ENCODE measurements at regions not wholly inside any gene's neighbourhood (a gene's known extent, or its start where the extent isn't known, plus 50 kb on each side); places are given as distances from the start of the nearest gene placed in this dataset.

DNA sequence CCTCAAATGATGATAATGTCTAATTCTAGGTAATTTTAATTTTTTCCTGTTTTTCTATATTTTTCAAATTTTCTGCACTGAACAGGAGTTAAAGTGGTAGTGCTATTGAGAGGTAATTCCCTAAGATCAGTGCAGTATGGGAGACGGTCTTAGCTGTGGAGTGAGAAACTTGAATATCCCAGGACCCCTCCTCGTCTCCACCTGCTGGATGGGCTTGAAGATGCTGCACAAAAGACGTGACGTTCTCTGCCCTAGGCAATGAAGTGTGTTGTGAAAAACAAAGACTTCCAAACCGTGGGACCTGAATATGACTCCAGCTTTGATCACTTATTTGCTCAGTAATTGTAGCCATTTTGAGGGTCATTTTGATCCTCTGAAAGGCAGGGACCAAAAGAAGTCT, 298.1 kb downstream of the VRK1 start:
- WGBS: 59% methylated on average over 5 of the region's 5 CpGs
- Histone ChIP-seq H3K4me3 (no peak overlapping the region), H3K4me1 (no peaks in the 10 kb centered on the region), H3K9me3 (no peaks in the 10 kb centered on the region), H3K27me3 (no peaks in the 10 kb centered on the region), H3K27ac (replicated peaks in 1 of 4) (no peak overlapping the region), H3K36me3 (no peaks in the 10 kb centered on the region)
- TF ChIP-seq EP300 (IDR thresholded peaks at IDR 0.05): no peak
- TF ChIP-seq POLR2A (IDR thresholded peaks at IDR 0.05; ENCODE audit: low read depth): no peak
- TF ChIP-seq POLR2AphosphoS5 (IDR thresholded peaks at IDR 0.05): no peak
- TF ChIP-seq, protein P1, sequence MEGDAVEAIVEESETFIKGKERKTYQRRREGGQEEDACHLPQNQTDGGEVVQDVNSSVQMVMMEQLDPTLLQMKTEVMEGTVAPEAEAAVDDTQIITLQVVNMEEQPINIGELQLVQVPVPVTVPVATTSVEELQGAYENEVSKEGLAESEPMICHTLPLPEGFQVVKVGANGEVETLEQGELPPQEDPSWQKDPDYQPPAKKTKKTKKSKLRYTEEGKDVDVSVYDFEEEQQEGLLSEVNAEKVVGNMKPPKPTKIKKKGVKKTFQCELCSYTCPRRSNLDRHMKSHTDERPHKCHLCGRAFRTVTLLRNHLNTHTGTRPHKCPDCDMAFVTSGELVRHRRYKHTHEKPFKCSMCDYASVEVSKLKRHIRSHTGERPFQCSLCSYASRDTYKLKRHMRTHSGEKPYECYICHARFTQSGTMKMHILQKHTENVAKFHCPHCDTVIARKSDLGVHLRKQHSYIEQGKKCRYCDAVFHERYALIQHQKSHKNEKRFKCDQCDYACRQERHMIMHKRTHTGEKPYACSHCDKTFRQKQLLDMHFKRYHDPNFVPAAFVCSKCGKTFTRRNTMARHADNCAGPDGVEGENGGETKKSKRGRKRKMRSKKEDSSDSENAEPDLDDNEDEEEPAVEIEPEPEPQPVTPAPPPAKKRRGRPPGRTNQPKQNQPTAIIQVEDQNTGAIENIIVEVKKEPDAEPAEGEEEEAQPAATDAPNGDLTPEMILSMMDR (IDR thresholded peaks at IDR 0.05): no peak
- no peak for DNase-seq (ENCODE audit: extremely low spot score)
- intact Hi-C loops (cut with DNase I): no loop called here

DNA sequence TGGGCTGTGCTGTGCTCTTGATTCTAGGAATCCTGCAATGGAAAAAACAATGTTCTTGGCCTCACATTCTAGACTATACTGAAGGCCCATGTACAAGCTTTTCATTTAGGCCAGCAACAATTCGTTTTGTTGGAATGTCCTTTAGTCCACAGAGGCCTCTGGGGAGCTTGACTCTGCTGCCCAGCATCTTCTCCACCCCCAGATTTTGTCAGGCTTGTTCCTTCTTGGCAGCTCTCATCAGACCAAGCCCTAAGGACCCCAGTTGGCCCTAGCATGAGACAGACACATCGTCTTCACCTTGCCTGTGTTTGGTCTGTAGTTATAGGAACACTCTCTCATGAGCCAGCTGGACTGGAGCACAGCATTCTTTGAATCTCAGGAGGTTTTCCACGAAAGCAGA, 300.1 kb downstream of the VRK1 start:
- no peak overlapping the region for H3K4me3 ChIP-seq
- peaks cover 0 to 13% (median 0%) of the 10 kb centered on the region in 4 donors for H3K27me3 ChIP-seq
- 54% methylated on average over 3 of the region's 3 CpGs for WGBS
- no peak overlapping the region for H3K27ac ChIP-seq (replicated peaks in 1 of 4)
- intact Hi-C loops (cut with DNase I): no loop called here
- no peak for DNase-seq (ENCODE audit: extremely low spot score)
- no peaks in the 10 kb centered on the region for H3K36me3 ChIP-seq
- TF ChIP-seq POLR2AphosphoS5 (IDR thresholded peaks at IDR 0.05) (no peak), POLR2A (IDR thresholded peaks at IDR 0.05; ENCODE audit: low read depth) (no peak), EP300 (IDR thresholded peaks at IDR 0.05) (no peak)
- TF ChIP-seq, protein P1 (IDR thresholded peaks at IDR 0.05): no peak
- H3K4me1 ChIP-seq: no peaks in the 10 kb centered on the region
- H3K9me3 ChIP-seq: no peaks in the 10 kb centered on the region

DNA sequence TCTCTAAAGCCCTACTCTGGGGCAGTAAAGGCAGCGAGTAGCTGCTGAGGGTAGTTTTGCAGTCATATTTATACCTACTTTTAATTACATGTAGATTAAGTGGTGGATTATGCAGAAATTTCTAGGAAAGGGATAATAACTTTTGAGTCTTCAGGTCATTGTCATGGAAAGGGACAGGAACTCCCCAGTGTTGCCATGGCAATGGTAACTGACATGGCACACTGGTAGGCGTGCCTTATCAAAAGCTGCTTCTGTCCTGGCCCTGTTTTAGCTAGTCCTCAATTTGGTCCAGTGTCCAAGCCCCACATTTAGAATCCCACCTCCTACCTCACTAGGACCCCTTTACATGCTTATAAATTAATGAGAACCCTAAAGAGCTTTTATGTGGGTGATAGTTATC, 303.1 kb downstream of the VRK1 start:
- no peak for TF ChIP-seq POLR2AphosphoS5 (IDR thresholded peaks at IDR 0.05)
- DNase-seq (ENCODE audit: extremely low spot score): no peak
- Histone ChIP-seq H3K9me3 (no peaks in the 10 kb centered on the region), H3K27me3 (peaks cover 0 to 24% (median 0%) of the 10 kb centered on the region in 4 donors), H3K36me3 (no peaks in the 10 kb centered on the region), H3K4me3 (no peak overlapping the region), H3K4me1 (no peaks in the 10 kb centered on the region), H3K27ac (replicated peaks in 1 of 4) (no peak overlapping the region)
- intact Hi-C loops (cut with DNase I): no loop called here
- WGBS: 91% methylated on average over 2 of the region's 2 CpGs

DNA sequence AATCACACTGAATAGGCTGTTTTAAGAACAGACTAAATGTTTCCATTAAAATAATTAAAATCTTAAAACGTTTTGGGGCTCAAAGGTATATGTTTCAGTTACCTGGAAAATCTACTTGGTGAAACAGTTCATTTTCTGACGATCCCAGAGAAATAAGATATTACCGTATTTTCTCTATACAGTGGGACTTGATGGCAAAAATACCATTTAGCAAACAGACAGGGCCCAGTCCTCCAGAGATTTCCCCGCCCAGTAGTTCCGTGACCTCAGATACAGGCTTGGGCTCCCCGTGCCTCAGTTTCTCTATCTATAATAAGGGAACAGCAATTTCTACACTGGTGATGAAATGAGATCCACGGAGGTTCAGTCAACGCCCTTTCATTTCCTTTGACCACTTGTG, 304.4 kb downstream of the VRK1 start:
- TF ChIP-seq EP300 (IDR thresholded peaks at IDR 0.05) (no peak), POLR2A (IDR thresholded peaks at IDR 0.05; ENCODE audit: low read depth) (no peak)
- TF ChIP-seq, protein P1 (IDR thresholded peaks at IDR 0.05): no peak
- DNase-seq (ENCODE audit: extremely low spot score): no peak
- H3K36me3 ChIP-seq: no peaks in the 10 kb centered on the region
- intact Hi-C loops (cut with DNase I): no loop called here
- H3K27me3 ChIP-seq: peaks cover 0 to 37% (median 0%) of the 10 kb centered on the region in 4 donors
- no peak overlapping the region for H3K4me3 ChIP-seq
- 66% methylated on average over 8 of the region's 8 CpGs for WGBS
- no peaks in the 10 kb centered on the region for H3K9me3 ChIP-seq
- no peak overlapping the region for H3K27ac ChIP-seq (replicated peaks in 1 of 4)
- H3K4me1 ChIP-seq: no peaks in the 10 kb centered on the region

DNA sequence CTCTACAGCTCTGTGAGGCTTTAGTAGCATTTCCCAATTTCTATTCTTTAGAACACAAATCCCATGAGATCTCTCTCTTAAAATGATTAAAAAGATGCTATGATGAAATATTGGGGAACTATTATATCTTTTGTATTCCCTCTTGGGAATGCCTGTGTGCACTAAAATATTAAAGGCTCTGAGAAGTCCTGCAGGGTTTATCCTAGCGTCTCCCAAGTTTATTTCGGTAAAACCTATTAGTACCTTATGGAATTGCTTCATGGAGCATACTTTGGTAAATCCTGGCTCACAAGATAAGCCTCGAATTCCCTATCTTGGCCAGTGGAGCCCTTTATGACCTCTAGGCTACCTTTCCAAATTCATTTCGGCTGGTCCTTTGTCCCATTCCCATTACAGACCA, 306.8 kb downstream of the VRK1 start:
- Histone ChIP-seq H3K4me3 (no peak overlapping the region), H3K27ac (replicated peaks in 1 of 4) (no peak overlapping the region), H3K4me1 (no peaks in the 10 kb centered on the region), H3K36me3 (no peaks in the 10 kb centered on the region), H3K9me3 (peaks cover 0 to 7% (median 2%) of the 10 kb centered on the region in 4 donors), H3K27me3 (peaks cover 0 to 43% (median 0%) of the 10 kb centered on the region in 4 donors)
- intact Hi-C loops (cut with DNase I): no loop called here
- TF ChIP-seq, protein P1 (IDR thresholded peaks at IDR 0.05): no peak
- TF ChIP-seq POLR2AphosphoS5 (IDR thresholded peaks at IDR 0.05): no peak
- TF ChIP-seq POLR2A (IDR thresholded peaks at IDR 0.05; ENCODE audit: low read depth): no peak
- no peak for TF ChIP-seq EP300 (IDR thresholded peaks at IDR 0.05)
- 87% methylated on average over 4 of the region's 4 CpGs for WGBS
- DNase-seq (ENCODE audit: extremely low spot score): no peak
